SKM-1 (cell line): ENCODE measurements at regions not wholly inside any gene's neighbourhood (a gene's known extent, or its start where the extent isn't known, plus 50 kb on each side); places are given as distances from the start of the nearest gene placed in this dataset.

Source experiments
- DNase-seq: peaks from one replicate; lab custom pipeline; 2025; ENCODE audit not compliant: unreplicated experiment; lab: John Stamatoyannopoulos, UW

DNA sequence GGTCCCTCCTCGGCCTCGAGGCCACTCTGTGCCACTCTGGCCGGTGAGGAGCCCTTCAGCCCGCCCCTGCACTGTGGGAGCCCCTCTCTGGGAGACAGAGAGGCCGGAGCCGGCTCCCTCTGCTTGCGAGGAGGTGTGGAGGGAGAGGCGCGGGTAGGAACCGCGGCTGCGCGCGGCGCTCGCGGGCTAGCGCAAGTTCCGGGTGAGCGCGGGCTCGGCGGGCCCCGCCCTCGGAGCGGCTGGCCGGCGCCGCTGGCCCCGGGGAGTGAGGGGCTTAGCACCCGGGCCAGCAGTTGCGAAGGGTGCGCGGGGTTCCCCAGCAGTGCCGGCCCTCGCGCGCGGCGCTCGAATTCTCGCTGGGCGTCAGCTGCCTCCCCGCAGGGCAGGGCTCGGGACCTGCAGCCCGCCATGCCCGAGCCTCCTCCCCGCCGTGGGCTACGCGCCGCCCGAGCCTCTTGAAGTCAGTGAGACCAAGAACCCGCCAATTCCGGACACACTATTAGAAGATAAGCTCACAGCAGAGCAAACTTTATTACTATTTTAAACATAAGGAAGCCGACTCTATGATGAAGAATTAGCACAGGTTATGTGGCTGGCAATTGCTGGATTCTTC, 825.8 kb upstream of the FANCL start:
- DNase-seq: no peak

DNA sequence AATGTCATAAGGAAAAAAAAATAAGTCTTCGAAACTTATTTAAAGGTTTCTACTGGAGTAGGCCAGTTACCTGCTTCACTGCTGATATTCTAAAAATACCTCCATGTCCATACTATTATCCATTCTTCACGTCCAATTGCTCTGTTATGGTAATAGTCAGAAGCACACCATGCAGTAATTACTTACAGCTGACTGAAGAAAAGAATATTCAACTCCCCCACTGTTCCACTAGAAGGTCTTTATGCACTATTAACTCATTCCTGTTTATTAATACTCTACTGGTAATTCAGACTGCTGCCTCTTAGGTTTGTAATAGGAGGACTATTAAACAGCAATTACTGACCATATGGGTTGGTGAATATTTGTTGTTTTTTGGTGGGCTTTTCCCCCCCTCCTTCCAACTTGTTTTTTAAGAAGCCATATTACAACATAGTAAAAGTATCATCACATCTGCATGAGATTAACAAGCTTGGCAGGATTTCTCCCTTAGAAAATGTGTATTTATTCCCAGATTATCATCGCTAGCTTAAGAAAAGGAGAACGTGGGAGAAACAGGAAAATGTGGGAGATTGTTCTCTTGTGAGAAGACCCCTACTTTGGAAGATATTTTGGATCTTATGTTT, 806.4 kb upstream of the FANCL start:
- DNase-seq: no peak

DNA sequence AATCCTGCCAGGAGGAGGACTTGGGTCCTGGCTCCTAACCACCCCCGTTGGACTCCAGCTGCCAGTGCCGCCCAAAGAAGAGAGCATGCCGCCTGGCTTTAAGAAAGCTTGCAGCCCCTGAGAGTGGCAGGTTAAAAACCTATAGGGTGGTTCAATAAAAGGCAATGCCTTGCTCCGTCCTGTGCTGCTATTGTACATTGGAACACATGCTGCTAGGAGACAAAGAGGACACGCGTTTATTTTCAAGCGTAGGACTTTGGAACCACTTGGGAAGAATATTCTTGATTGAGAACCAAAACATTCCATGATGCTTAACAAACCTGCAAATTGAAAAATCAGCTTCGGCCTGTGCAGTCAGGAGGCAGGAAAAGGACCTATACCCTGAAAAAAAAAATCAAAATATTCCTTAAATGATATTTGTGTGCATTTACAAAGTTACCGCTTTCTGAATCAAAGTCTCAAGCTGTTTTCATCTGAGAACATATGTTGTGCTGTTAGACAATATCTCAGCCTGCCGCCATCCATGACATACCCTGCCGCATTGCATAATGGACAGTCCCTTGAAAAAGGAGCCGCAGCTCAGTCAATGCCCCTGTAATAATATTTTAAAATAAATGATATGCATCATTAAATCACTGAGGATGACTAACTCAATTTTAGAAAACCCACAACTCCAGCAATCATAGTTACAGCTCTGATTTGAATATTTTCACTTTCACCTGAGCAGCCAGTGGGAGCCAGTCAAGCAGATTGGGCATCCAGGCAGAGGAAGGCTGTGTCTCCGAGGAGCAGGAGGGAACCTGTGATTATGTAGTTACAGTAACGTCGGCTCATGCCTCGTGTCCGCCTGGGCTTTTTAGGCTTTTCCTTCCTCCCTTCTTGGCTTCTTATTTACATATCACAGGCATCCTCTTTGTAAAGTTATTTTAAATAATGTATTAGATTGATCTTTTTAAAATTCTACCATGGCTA, 805.6 kb upstream of the FANCL start:
- DNase-seq: no peak

DNA sequence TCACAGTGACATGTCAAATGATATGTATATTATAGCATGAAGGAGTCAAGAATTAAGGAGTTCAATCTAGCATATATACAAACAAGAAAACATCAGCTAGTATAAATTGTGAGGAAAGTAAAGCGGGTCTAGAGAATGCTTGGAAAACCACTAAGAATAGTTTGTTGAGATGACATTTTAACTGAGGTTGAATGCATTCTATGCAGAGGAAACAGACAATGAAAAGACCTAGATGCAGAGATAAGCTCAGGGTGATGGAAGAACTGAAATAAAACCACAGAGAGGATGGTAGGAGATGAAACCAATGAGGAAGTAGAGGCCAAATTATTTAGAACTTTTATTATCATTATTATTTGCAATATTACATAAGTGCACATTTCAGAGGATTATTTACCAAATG, 803.6 kb upstream of the FANCL start:
- DNase-seq: no peak

DNA sequence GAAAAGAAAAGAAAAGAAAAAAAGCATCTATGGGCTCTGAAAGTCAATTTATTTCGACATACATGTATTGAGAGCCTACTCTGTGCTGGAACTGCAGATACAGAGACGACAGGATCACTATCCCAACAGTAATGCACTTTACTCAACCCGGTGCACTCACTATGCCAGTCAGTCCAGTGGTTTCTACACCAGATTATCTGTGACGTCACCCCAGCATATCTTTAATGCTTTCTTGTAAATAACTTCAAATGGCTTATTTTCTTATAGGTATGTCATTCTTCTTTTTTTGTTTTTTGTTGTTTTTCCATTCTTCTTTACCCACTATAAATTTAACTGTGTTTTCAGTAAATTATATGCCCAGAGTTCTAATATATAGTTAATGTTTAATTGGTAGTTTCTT, 800.0 kb upstream of the FANCL start:
- no peak for DNase-seq

DNA sequence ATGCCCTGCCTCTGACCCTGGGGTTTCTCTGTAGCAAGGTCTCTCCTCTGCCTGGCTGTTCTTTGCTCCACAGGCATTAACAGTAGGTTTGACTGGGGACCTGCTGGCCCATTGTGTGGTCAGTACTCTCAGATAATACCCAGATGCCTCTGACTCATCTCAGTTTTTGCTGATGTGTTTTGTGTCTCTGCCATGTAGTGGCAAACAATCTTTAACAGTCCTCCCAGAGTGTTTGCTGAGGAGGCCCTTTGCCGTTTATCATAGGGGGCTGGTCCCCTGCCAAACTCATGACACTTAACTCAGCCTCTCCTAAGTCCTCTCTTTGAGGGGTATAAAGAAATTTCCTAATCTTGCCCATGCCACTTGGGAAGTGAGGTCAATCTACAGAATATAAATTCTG, 793.7 kb upstream of the FANCL start:
- DNase-seq: no peak

DNA sequence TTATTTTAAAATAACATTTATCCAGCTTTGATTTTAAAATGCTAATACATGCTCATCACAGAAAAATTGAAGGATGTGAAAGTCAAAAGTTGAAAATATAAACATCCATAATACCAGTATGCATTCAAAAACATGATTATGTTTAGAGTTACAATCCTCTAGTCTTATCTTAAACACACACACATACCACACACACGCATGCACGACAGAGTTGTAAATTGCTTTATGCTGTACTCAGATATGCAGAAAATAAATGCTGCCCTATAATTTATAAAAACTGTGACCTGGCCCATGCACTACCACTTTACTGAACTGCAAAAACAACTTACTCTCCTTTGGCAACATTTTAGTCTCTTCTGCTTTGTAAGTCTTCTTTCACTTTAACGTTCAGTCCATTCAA, 793.0 kb upstream of the FANCL start:
- DNase-seq: no peak

DNA sequence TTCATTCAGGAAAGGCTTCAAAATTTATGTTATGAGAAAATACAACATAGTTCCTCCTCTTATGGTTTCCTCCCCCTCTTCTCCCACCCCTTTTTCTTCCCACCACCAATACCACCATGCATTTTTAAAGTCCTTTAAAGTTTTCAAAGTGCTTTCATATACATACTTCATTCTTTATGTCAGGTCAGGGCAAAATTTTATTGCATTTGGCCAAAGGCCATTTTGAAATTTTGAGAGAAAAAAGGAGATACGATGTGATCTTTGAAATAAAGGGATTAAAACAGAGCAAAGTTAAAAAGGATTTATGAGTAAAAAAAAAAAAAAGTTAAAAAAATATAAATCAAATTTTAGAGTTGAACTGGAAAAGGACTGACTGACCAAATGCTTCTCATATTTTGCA, 792.5 kb upstream of the FANCL start:
- no peak for DNase-seq

DNA sequence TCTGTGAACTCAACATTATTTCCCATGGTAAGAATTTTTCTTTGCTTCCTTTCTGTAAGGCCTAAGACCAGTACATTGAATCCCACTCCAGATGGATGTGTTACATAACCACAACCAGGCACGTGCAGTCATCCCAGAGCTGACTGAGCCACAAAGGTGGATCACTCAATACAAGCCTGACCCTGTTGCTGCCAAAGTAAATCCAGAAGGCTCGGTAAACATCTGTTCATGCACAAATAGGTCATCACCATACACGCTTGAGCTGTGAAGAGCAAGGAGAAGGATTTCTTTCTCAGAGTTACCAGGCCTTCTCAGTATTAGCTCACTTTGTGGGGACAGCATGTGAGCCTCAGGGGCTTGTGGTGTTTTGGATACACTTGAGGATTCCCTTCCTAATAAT, 791.4 kb upstream of the FANCL start:
- DNase-seq: no peak

DNA sequence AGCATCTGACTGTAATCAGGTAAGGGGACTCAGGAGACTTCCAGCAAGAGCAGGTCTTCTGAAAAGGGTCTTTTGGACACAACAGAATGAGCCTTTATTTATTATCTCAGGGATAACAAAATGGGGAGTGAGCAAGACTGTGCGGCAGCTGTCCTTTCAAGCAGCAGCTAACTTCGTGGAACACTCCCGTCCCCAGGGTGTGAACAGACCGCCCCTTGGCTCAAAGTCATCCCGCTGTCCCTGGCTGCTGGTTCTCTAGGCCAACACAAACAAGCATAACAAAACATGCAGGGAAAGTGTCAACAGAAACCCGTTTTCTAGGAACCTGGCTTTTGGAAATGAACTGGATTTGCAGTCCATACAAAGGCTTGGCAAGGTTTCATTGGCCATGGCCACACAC, 787.9 kb upstream of the FANCL start:
- no peak for DNase-seq

DNA sequence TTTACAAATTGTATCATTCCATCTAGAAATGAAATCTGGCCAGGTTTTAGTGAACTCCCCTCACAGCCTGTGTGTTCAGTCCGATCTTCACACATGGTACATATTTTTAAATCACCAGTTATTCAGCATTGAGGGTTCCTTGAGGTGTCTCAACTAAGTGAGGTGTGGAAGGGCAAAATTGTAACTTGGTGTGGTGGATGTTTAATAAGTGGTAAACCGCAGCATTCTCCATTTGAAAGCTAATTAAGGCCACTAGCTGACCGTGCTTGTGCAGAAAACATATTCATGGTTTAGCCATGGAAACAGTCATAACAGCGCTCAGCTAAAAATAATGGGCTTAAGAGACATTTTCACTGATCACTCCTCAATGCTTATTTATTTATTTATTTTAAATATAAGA, 786.2 kb upstream of the FANCL start:
- DNase-seq: no peak

DNA sequence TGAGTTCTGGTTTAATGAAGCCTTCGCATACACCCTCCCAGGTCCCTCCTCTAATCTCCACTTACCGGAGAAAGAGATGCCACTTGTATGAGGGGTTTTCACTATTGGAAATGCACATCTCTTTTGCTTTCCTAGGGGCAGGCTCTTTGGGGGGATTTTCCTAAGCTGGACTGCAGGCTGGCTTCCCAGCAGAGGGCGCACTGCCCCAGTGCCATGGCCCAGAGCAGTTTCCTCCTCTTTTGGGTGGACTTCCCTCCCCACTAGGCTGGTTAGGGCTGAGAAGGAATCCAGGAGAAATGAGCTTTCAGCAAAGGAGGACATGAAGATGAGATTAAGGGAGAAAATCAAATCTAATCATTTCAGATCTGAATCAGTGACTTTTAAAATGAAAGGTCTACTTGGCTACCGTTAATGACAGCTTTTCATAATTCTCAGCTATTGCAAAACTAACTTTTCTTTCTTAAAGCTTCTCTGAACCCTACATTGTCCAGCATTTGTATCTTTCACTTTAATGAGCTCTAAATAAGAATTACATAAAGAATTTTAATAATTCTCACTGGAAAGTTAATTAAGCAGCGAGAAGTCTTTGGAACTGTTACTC, 784.1 kb upstream of the FANCL start:
- peak; percentile 5 for DNase-seq

DNA sequence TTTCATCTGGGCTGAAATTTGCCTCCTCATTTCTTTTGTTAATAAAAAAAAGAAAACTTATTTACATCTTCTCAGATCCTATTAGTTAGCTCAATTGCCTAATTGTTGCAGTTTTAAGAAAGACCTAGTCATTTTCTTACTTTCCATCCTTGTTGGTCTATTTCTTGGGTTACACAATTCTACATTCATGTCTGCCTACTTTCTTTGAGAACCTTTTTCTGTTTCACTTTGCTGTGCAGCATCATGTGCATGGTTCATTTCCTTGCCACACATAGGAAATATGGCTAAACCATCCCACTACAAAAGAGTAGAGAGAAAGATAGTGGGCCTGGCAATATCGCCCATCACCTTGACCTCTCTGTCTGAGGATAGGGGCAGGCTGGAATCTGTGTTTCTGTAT, 780.7 kb upstream of the FANCL start:
- DNase-seq: no peak

DNA sequence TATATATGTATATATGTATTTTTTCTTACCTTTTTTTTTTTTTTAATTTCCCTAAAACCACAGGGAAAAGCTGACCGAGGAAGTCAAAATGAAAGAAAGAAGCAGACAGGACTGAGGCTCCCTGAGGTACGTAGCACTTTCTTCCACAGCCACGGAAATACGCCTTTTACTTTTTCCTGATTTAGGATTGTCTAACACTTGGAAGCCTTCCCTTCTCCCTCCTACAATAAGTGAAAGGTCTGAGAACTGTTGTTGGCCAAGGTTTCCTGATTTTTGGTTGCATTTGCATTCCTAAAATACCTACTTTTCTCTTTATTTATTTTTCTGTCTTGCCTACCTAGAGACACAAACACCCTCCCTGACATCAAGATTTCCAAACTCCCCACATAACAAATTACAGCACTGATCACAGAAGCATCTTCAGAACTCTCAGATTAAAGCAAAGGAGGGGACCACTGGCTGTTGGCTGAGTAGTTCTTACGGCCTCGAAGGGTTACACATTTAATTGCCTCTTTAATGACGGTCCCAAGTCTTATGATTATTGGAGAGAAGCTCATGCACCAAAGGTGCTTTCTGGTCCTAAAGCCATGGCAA, 778.5 kb upstream of the FANCL start:
- no peak for DNase-seq

DNA sequence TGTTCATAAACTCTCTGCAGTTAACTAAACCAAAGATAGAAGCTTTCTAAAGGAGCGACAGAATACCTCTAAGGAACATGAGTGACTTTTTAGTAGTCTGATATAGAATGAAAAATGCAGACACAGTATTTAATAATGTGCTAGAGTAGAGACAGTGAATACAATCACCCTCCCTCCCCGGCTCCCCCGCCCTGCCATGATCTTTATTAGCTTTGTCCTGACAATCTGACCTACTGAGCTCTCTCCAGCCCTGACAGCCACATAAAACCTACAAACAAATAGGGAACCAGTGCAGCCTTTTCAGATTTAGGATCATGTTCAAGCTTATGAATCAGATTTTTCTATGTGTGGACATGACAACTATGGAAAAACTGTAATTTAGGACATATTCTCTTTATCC, 777.6 kb upstream of the FANCL start:
- no peak for DNase-seq

DNA sequence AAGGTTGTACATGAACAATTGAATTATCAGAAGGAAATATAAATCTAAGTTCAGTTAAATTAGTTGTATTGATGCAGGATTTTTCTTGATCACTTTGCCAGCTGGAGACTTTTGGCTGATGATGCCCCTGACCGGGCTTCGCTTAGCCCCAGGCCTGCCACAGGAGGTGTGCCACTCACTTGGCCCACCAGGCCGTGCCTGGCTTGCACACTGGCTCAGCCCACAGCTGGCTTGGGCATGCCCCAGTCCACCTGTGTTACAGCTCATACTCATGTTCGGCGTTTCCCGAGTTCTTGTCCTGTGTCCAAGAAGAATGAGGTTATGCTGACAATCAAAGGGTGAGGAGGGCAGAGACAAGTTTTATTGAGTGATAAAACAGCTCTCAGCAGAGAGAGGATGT, 773.9 kb upstream of the FANCL start:
- no peak for DNase-seq

DNA sequence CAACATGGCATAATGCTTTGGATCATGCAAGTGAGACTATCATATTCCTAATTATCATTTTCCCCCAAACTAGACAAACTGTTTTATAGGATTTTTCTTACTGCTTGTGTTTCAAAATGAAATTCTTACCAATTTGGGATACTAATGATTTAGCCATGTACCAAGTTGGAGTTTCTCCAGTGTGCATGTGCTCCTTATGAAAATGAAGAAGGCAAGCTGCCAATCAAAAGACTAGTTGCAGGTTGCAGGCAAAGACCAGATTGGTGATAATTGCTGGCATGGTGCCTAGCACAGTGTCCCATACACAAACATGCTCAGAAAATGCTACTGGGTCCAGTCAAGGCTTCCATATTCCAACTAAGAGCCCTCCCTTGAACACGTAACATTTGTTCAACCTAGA, 771.8 kb upstream of the FANCL start:
- no peak for DNase-seq

DNA sequence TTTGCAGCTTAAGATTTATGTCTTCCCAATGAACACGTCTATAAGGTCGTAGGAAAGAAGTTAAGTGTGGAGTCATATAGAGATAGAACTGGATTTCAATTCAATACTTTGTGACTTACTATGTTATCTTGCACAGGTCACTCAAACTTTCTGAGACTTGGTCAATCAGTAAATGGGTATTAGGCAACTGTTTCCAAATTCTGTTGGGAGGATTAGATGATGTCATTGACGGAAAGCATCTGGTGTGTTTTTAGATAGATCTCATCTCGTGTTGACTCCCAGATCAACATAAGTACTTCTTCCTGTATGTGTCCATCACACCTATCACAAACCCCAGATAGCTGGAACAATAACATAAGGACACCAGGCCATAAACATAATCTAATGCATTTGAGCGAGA, 771.1 kb upstream of the FANCL start:
- DNase-seq: no peak

DNA sequence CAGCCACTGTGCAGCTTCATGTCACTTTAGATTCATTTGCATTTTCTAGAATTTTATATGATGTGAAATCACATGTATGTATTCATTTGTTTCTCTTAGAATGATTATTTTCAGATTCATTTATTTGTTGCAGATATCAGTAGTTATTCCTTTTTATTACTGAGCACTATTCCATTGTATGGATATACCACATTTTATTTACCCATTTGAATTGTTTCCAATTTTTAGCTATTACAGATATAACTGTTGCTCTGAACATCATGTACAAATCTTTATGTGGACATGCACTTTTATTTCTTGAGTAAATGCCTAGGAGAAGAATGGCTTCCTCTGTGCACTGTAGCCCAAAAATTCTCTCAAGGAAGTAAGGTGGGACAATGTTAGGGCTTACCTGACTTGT, 767.8 kb upstream of the FANCL start:
- no peak for DNase-seq

DNA sequence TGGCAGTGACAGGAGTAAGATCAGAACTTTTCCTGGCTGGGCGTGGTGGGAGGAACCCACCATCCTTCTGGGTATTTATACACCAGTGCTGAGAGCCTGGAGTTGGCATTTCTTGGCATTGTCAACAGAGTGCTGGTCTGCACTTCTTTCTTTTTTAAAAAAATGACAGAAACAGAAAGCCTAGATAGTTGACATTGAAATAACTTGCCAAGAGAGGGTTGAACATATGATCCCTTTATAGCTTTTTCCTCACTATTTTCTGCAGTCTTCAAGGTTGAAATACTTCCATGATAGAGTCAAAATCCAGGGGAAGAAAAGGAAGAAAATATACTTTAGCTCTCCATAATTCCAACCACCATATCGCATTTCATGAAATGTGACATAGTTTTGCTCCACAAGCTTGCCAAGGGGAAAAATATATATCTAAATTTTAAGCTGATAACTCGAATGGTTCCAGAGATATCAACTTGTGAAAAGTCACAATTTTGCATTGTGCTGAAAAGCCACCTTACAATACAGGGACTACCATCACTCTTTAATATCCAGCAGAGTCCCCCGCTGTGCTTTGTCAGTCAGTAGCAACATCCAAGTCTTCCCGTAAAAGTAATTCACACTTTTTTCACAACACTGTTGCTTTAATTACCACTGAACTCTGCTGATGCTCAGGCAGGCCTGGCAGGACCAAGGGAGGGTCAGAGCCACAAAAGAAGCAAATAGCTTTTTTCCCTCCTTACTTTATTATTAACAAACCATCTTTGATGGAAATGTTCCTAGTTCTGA, 764.9 kb upstream of the FANCL start:
- DNase-seq: no peak

DNA sequence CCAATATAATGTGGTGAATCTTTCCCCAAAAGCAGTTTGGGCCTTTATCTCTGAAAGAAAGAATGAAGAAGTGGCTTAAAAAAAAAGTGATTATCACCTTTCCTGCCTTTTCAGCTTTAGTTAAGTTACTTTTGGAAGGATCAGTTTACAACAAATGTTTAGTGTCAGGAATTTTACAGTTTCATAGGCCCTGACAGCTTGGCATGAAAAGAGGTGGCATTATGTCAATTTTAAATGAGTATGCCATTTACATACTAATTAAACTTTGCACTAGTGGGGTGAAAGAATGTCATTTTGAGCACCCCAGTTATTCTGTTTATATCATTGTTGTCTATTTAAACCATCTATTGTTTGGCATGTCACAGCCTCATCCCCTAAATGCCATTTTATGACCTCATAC, 763.5 kb upstream of the FANCL start:
- no peak for DNase-seq
